ENCODE measurements at regions not wholly inside any gene's neighbourhood (a gene's known extent, or its start where the extent isn't known, plus 50 kb on each side); places are given as distances from the start of the nearest gene placed in this dataset.
"Not testable (repeated sequence)": the region's sequence is repeated elsewhere in the genome, so short reads cannot be mapped to it uniquely, and the experiment has no call there.

- not testable (repeated sequence) for DNase-seq
These were observed 319.2 kb downstream of the SPATA31A1 start for GRCh38 chr9:39674437-39675210.

- not testable (repeated sequence) for DNase-seq
These were observed 319.7 kb downstream of the SPATA31A1 start for GRCh38 chr9:39675211-39675553.

GRCh38 chr9:39678534-39679263, 323.2 kb downstream of the SPATA31A1 start:
- DNase-seq = not testable (repeated sequence)

GRCh38 chr9:39680694-39681401, 325.4 kb downstream of the SPATA31A1 start:
- not testable (repeated sequence) for DNase-seq

GRCh38 chr9:39728862-39729261, 373.4 kb downstream of the SPATA31A1 start:
- DNase-seq = not testable (repeated sequence)

- not testable (repeated sequence) for DNase-seq
These were observed 389.4 kb downstream of the SPATA31A1 start for GRCh38 chr9:39744898-39745297.

GRCh38 chr9:39775570-39775969, 420.1 kb downstream of the SPATA31A1 start:
- DNase-seq = not testable (repeated sequence)

- not testable (repeated sequence) for DNase-seq
These were observed 435.9 kb downstream of the SPATA31A1 start for GRCh38 chr9:39791356-39791755.

GRCh38 chr9:39797935-39798334, 442.5 kb downstream of the SPATA31A1 start:
- DNase-seq = not testable (repeated sequence)

- DNase-seq = not testable (repeated sequence)
These were observed 443.8 kb downstream of the SPATA31A1 start for GRCh38 chr9:39799252-39799651.

- not testable (repeated sequence) for DNase-seq
These were observed 447.1 kb downstream of the SPATA31A1 start for GRCh38 chr9:39802561-39802960.

- DNase-seq = not testable (repeated sequence)
These were observed 454.1 kb downstream of the SPATA31A1 start for GRCh38 chr9:39809401-39810226.

- not testable (repeated sequence) for DNase-seq
These were observed 454.9 kb downstream of the SPATA31A1 start for GRCh38 chr9:39810401-39810800.

GRCh38 chr9:39811615-39812014, 456.1 kb downstream of the SPATA31A1 start:
- DNase-seq = not testable (repeated sequence)

GRCh38 chr9:39828457-39828856, 473.0 kb downstream of the SPATA31A1 start:
- DNase-seq = not testable (repeated sequence)

Data from skin of body (tissue), 1 donor.